ENCODE measurements at regions not wholly inside any gene's neighbourhood (a gene's known extent, or its start where the extent isn't known, plus 50 kb on each side); places are given as distances from the start of the nearest gene placed in this dataset.

GRCh38 chr12:58177366-58177765, 236.0 kb downstream of the ATP23 start:
- Histone ChIP-seq H3K4me1 (peaks cover 0 to 4% (median 0%) of the 10 kb centered on the region in 12 donors), H3K4me3 (no peak overlapping the region), H3K27ac (no peak overlapping the region), H3K36me3 (no peaks in the 10 kb centered on the region), H3K27me3 (no peaks in the 10 kb centered on the region), H3K9me3 (no peaks in the 10 kb centered on the region)
- DNase-seq (no peak), ATAC-seq (no peak)
- intact Hi-C loops (cut with DNase I) = loop anchor here in 4 of 10 donors (5.0 to 10.0 kb wide), 4 partner anchors 120 to 193 kb away; no protein-coding TSS in a partner anchor
- 85 to 98% (median 91%) methylated on average over 2 of the region's 2 CpGs for WGBS, 4 donors
- no peak for TF ChIP-seq POLR2A (IDR thresholded peaks at IDR 0.05)
- no peak for TF ChIP-seq CTCF (IDR thresholded peaks at IDR 0.05)

- H3K4me3 ChIP-seq = no peak overlapping the region
- intact Hi-C loops (cut with DNase I) = no loop called here
- TF ChIP-seq CTCF (IDR thresholded peaks at IDR 0.05) = no peak
- TF ChIP-seq POLR2A (IDR thresholded peaks at IDR 0.05) = no peak
Observed at GRCh38 chr12:58184212-58184611, 242.8 kb downstream of the ATP23 start.

GRCh38 chr12:58186401-58186800, 245.0 kb downstream of the ATP23 start:
- Histone ChIP-seq H3K4me1 (no peaks in the 10 kb centered on the region), H3K27me3 (no peaks in the 10 kb centered on the region), H3K4me3 (no peak overlapping the region), H3K36me3 (no peaks in the 10 kb centered on the region), H3K9me3 (peaks cover 0 to 11% (median 2%) of the 10 kb centered on the region in 12 donors), H3K27ac (no peak overlapping the region)
- no peak for DNase-seq
- whole genome bisulfite sequencing, 4 donors = 85 to 95% (median 93%) methylated on average over 4 of the region's 4 CpGs
- ATAC-seq = no peak
- intact Hi-C loops (cut with DNase I) = no loop called here
- TF ChIP-seq CTCF (IDR thresholded peaks at IDR 0.05) (no peak), POLR2A (IDR thresholded peaks at IDR 0.05) (no peak)

More at GRCh38 chr12:58184212-58184611, 242.8 kb downstream of the ATP23 start:
- no peak for DNase-seq
- Histone ChIP-seq H3K4me1 (no peaks in the 10 kb centered on the region), H3K9me3 (peaks cover 0 to 11% (median 2%) of the 10 kb centered on the region in 12 donors), H3K36me3 (no peaks in the 10 kb centered on the region), H3K27me3 (no peaks in the 10 kb centered on the region), H3K27ac (no peak overlapping the region)
- no peak for ATAC-seq

- Histone ChIP-seq H3K27me3 (no peaks in the 10 kb centered on the region), H3K27ac (no peak overlapping the region), H3K36me3 (no peaks in the 10 kb centered on the region), H3K4me1 (no peaks in the 10 kb centered on the region), H3K9me3 (peaks cover 0 to 11% (median 2%) of the 10 kb centered on the region in 12 donors), H3K4me3 (no peak overlapping the region)
- intact Hi-C loops (cut with DNase I) = no loop called here
- no peak for ATAC-seq
- 78 to 84% (median 78%) methylated on average over 3 of the region's 3 CpGs for WGBS, 4 donors
- DNase-seq = no peak
- no peak for TF ChIP-seq POLR2A (IDR thresholded peaks at IDR 0.05)
- TF ChIP-seq CTCF (IDR thresholded peaks at IDR 0.05) = no peak
Observed at GRCh38 chr12:58186914-58187313, 245.5 kb downstream of the ATP23 start.
